Activated T-helper 1 cell treated with anti-CD3 and anti-CD28 coated beads, Interleukin-12 subunit alpha, Interleukin-12 subunit beta, Interleukin-2, Interleukin-4 antibody, amounts not matched to agents 30 ng/mL and 10 ng/mL and 1 ng/mL, durations not matched to agents 14 hours and 24 hours and 36 hours (primary cell): ENCODE measurements at regions not wholly inside any gene's neighbourhood (a gene's known extent, or its start where the extent isn't known, plus 50 kb on each side); places are given as distances from the start of the nearest gene placed in this dataset.

Experiments used
- DNase-seq: peaks from one replicate; pipeline ENCODE4 v3.0.0; 2021; ENCODE audit warnings: low spot score
- H3K27ac Mint-ChIP-seq: one replicate; pipeline ENCODE4 v1.8.0; 2021; ENCODE audit warnings: mild to moderate bottlenecking, mixed read lengths
- H3K27me3 Mint-ChIP-seq: one replicate; pipeline ENCODE4 v1.8.0; 2022; ENCODE audit warnings: mild to moderate bottlenecking, moderate library complexity, mixed read lengths; ENCODE audit not compliant: insufficient read depth
- H3K36me3 Mint-ChIP-seq: one replicate; pipeline ENCODE4 v1.8.0; 2021; ENCODE audit warnings: low read depth, mixed read lengths
- H3K4me1 Mint-ChIP-seq: one replicate; pipeline ENCODE4 v1.8.0; 2021; ENCODE audit warnings: low read depth, mixed read lengths
- H3K4me3 Mint-ChIP-seq: one replicate; pipeline ENCODE4 v1.8.0; 2021; ENCODE audit warnings: mild to moderate bottlenecking, moderate library complexity, mixed read lengths
- H3K9me3 Mint-ChIP-seq: one replicate; pipeline ENCODE4 v1.8.0; 2021; ENCODE audit warnings: mixed read lengths
- intact Hi-C: fragments of 100-400 bp; cut with micrococcal nuclease; formaldehyde crosslinking; loops from one replicate; pipeline ENCODE4 v1.15.1; 2024

- H3K9me3 Mint-ChIP-seq, result peaks cover 49% of the 10 kb centered on the region
- no peak overlapping the region for H3K27ac Mint-ChIP-seq
- no peaks in the 10 kb centered on the region for H3K27me3 Mint-ChIP-seq
- intact Hi-C loops, result no loop called here
- H3K4me3 Mint-ChIP-seq, result no peak overlapping the region
- no peaks in the 10 kb centered on the region for H3K36me3 Mint-ChIP-seq
- no peak for DNase-seq
- no peaks in the 10 kb centered on the region for H3K4me1 Mint-ChIP-seq
Observed at GRCh38 chr2:5148392-5149085, 543.6 kb upstream of the SOX11 start.

- no peaks in the 10 kb centered on the region for H3K27me3 Mint-ChIP-seq
- DNase-seq, result no peak
- no peak overlapping the region for H3K4me3 Mint-ChIP-seq
- peaks cover 44% of the 10 kb centered on the region for H3K9me3 Mint-ChIP-seq
- no peaks in the 10 kb centered on the region for H3K4me1 Mint-ChIP-seq
- intact Hi-C loops, result no loop called here
- no peak overlapping the region for H3K27ac Mint-ChIP-seq
- no peaks in the 10 kb centered on the region for H3K36me3 Mint-ChIP-seq
Observed at GRCh38 chr2:5150871-5151270, 541.3 kb upstream of the SOX11 start.

GRCh38 chr2:5164776-5165525 is 527.2 kb upstream of the SOX11 start:
- intact Hi-C loops, result no loop called here
- Mint-ChIP-seq H3K27ac (no peak overlapping the region), H3K27me3 (no peaks in the 10 kb centered on the region), H3K4me1 (no peaks in the 10 kb centered on the region), H3K9me3 (peaks cover 42% of the 10 kb centered on the region), H3K4me3 (no peak overlapping the region), H3K36me3 (no peaks in the 10 kb centered on the region)
- no peak for DNase-seq

- no peaks in the 10 kb centered on the region for H3K27me3 Mint-ChIP-seq
- H3K4me3 Mint-ChIP-seq, result no peak overlapping the region
- intact Hi-C loops, result no loop called here
- no peaks in the 10 kb centered on the region for H3K4me1 Mint-ChIP-seq
- DNase-seq, result no peak
- H3K9me3 Mint-ChIP-seq, result peaks cover 22% of the 10 kb centered on the region
- no peak overlapping the region for H3K27ac Mint-ChIP-seq
- no peaks in the 10 kb centered on the region for H3K36me3 Mint-ChIP-seq
Observed at GRCh38 chr2:5172923-5173322, 519.3 kb upstream of the SOX11 start.

GRCh38 chr2:5173876-5174535 is 518.2 kb upstream of the SOX11 start:
- intact Hi-C loops, result no loop called here

GRCh38 chr2:5175231-5175630 is 517.0 kb upstream of the SOX11 start:
- H3K36me3 Mint-ChIP-seq, result no peaks in the 10 kb centered on the region
- intact Hi-C loops, result no loop called here
- H3K4me3 Mint-ChIP-seq, result no peak overlapping the region
- H3K27ac Mint-ChIP-seq, result no peak overlapping the region
- no peak for DNase-seq
- peaks cover 13% of the 10 kb centered on the region for H3K9me3 Mint-ChIP-seq
- no peaks in the 10 kb centered on the region for H3K27me3 Mint-ChIP-seq
- no peaks in the 10 kb centered on the region for H3K4me1 Mint-ChIP-seq

More at GRCh38 chr2:5173876-5174535, 518.2 kb upstream of the SOX11 start:
- no peak for DNase-seq
- no peak overlapping the region for H3K27ac Mint-ChIP-seq
- H3K36me3 Mint-ChIP-seq, result no peaks in the 10 kb centered on the region
- peaks cover 17% of the 10 kb centered on the region for H3K9me3 Mint-ChIP-seq
- H3K4me1 Mint-ChIP-seq, result no peaks in the 10 kb centered on the region
- no peaks in the 10 kb centered on the region for H3K27me3 Mint-ChIP-seq
- no peak overlapping the region for H3K4me3 Mint-ChIP-seq

GRCh38 chr2:5176764-5177163 is 515.4 kb upstream of the SOX11 start:
- Mint-ChIP-seq H3K9me3 (peaks cover 13% of the 10 kb centered on the region), H3K36me3 (no peaks in the 10 kb centered on the region)

GRCh38 chr2:5183031-5183430 is 509.2 kb upstream of the SOX11 start:
- intact Hi-C loops, result no loop called here
- Mint-ChIP-seq H3K36me3 (no peaks in the 10 kb centered on the region), H3K9me3 (peaks cover 3% of the 10 kb centered on the region)

More at GRCh38 chr2:5176764-5177163, 515.4 kb upstream of the SOX11 start:
- no peaks in the 10 kb centered on the region for H3K27me3 Mint-ChIP-seq
- intact Hi-C loops, result no loop called here
- H3K27ac Mint-ChIP-seq, result no peak overlapping the region
- H3K4me3 Mint-ChIP-seq, result no peak overlapping the region
- no peaks in the 10 kb centered on the region for H3K4me1 Mint-ChIP-seq
- no peak for DNase-seq

GRCh38 chr2:5187283-5187682 is 504.9 kb upstream of the SOX11 start:
- no peak overlapping the region for H3K4me3 Mint-ChIP-seq
- H3K36me3 Mint-ChIP-seq, result no peaks in the 10 kb centered on the region

More at GRCh38 chr2:5183031-5183430, 509.2 kb upstream of the SOX11 start:
- no peaks in the 10 kb centered on the region for H3K27me3 Mint-ChIP-seq
- H3K4me3 Mint-ChIP-seq, result no peak overlapping the region
- H3K27ac Mint-ChIP-seq, result no peak overlapping the region
- H3K4me1 Mint-ChIP-seq, result no peaks in the 10 kb centered on the region
- DNase-seq, result no peak

GRCh38 chr2:5188636-5189035 is 503.5 kb upstream of the SOX11 start:
- intact Hi-C loops, result no loop called here
- Mint-ChIP-seq H3K4me1 (no peaks in the 10 kb centered on the region), H3K27me3 (no peaks in the 10 kb centered on the region), H3K4me3 (no peak overlapping the region), H3K9me3 (peaks cover 7% of the 10 kb centered on the region), H3K27ac (no peak overlapping the region), H3K36me3 (no peaks in the 10 kb centered on the region)
- DNase-seq, result no peak

More at GRCh38 chr2:5187283-5187682, 504.9 kb upstream of the SOX11 start:
- Mint-ChIP-seq H3K9me3 (peaks cover 7% of the 10 kb centered on the region), H3K27me3 (no peaks in the 10 kb centered on the region), H3K4me1 (no peaks in the 10 kb centered on the region), H3K27ac (no peak overlapping the region)
- intact Hi-C loops, result no loop called here
- DNase-seq, result no peak

- H3K4me3 Mint-ChIP-seq, result no peak overlapping the region
- intact Hi-C loops, result no loop called here
- no peak for DNase-seq
- no peaks in the 10 kb centered on the region for H3K4me1 Mint-ChIP-seq
- H3K36me3 Mint-ChIP-seq, result no peaks in the 10 kb centered on the region
- no peak overlapping the region for H3K27ac Mint-ChIP-seq
- peaks cover 6% of the 10 kb centered on the region for H3K9me3 Mint-ChIP-seq
- no peaks in the 10 kb centered on the region for H3K27me3 Mint-ChIP-seq
Observed at GRCh38 chr2:5190023-5190422, 502.2 kb upstream of the SOX11 start.

- intact Hi-C loops, result no loop called here
- H3K4me3 Mint-ChIP-seq, result no peak overlapping the region
- H3K9me3 Mint-ChIP-seq, result peaks cover 9% of the 10 kb centered on the region
- H3K27me3 Mint-ChIP-seq, result no peaks in the 10 kb centered on the region
- no peaks in the 10 kb centered on the region for H3K4me1 Mint-ChIP-seq
- no peak overlapping the region for H3K27ac Mint-ChIP-seq
- no peak for DNase-seq
- H3K36me3 Mint-ChIP-seq, result no peaks in the 10 kb centered on the region
Observed at GRCh38 chr2:5195636-5196035, 496.5 kb upstream of the SOX11 start.

- no peak for DNase-seq
- Mint-ChIP-seq H3K36me3 (no peaks in the 10 kb centered on the region), H3K9me3 (peaks cover 20% of the 10 kb centered on the region), H3K27me3 (no peaks in the 10 kb centered on the region), H3K4me1 (no peaks in the 10 kb centered on the region), H3K27ac (no peak overlapping the region), H3K4me3 (no peak overlapping the region)
- intact Hi-C loops, result no loop called here
Observed at GRCh38 chr2:5203134-5203755, 488.9 kb upstream of the SOX11 start.
